Renal cortex interstitium (tissue), 11 donors: ENCODE measurements at regions not wholly inside any gene's neighbourhood (a gene's known extent, or its start where the extent isn't known, plus 50 kb on each side); places are given as distances from the start of the nearest gene placed in this dataset.
"Not testable (repeated sequence)": the region's sequence is repeated elsewhere in the genome, so short reads cannot be mapped to it uniquely, and the experiment has no call there.

Source experiments
- DNase-seq, 11 donors: peaks; one replicate each; pipeline ENCODE4 v3.0.0-alpha.2; 2013; ENCODE audit warnings: low read depth in 9 of 11, low spot score in 4 of 11; ENCODE audit errors: extremely low read depth in 1 of 11

- DNase-seq = no peak
These were observed 340.3 kb upstream of the PDE3A start for GRCh38 chr12:20028033-20028432.

GRCh38 chr12:20030826-20031225 lies 337.5 kb upstream of the PDE3A start:
- no peak for DNase-seq

GRCh38 chr12:20039562-20039961 lies 328.8 kb upstream of the PDE3A start:
- DNase-seq = no peak

DNA sequence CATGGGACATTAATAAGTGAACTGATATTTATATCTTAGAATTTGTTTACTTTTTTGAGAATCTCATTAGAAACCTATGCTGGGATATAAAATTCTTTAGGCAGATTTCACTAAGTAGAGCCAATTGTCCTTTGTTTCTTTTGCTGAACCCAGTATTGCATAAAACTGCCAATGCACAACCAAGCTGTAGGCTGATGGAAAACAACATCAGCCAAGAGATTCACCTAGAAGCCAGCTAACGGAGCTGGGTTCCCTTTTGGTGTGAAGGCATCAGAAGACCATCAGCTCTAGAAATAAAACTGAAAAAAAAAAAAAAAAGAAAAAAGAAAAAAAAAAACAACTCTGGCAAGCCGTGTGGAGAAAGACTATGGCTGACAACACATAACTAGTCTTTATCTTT lies 328.2 kb upstream of the PDE3A start:
- DNase-seq = no peak

DNA sequence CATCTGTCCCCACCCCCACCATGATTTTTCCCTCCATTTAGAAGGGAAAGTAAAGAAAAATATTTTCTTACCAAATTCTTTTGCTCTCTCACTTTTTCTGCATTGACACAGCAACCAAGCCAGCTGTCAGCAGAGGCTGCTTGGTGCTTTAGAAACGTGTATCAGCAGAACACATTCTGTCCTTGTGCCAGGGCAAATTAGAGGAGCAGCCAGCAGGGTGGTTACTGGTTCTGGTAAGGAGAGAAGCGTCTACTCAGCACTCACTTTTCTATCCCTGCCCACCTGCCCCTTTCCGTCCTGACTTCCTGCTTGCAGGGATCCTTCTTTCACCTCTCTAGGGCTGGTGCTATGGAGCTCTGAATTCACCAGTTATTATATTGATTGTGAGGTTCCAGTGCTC lies 327.5 kb upstream of the PDE3A start:
- no peak for DNase-seq

DNA sequence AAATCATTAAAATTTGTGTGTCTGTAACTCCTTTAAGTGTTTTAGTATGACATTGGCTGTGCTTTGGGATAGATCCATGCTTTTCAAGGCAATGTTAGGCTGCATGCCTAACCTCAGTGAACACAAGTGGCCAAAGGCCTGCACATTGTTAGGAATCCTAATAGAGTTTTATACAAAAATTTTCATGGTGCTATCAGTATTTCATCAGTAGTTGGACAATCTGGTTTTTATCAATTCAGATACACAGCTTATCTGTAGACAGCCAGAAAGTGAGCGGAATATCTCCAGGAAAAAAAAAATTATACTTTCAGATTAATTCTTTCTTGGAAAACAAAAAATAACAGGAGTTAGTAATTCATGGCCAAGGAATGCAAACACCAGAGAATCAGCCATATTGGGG lies 324.0 kb upstream of the PDE3A start:
- no peak for DNase-seq

DNA sequence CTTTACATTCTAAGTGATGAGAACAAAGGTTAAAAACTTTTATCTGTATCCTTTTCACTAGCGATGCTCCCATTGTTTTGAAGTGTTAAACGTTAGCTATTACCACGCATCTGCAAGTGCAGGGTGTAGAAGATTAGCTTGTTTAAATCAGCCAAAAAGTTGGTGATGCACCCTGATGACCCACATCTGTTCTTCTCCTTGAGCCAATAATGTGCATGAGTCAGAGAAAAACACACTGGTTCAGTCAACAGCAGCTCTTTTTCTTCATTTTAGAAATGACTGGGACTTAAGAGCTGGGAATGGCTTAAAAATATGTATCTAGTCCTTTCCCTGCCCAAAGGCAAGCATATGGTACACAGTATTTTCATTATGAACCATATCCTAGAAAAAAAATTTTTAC lies 323.5 kb upstream of the PDE3A start:
- DNase-seq = no peak

DNA sequence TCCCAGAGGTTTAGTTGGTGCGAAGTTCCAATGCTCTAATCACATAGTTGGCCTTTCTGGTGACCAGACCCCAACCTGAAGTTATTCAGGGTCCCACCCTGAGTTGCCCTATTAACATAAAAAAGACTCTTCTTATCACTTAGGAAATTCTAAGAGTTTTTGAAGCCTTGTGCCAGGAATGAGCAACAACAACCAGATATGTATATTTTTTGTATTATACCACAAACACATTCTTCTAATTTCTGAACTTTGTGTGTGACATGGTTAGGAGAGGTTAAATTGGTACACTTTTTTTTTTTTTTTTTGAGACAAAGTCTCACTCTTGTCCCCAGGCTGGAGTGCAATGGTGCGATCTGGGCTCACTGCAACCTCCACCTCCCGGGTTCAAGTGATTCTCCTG lies 320.4 kb upstream of the PDE3A start:
- DNase-seq = no peak

DNA sequence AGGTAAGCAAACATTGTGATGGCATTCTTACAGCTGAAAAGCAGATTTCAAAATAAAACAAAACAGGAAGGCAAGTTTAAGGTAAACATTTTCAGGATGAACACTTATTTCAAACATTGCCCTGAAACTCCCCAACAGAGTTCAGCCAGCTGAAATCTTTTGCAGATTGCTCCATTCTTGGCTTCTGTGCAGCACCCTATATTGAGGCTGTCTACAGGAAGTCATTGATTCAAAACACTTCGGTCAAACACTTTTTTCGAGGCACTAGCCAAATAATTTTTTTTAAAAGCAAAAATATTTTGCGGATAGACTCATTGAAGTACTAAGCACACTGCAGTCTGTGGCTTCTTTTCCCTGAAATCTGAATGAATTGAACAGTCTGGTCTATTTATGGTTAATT lies 318.1 kb upstream of the PDE3A start:
- DNase-seq = no peak

DNA sequence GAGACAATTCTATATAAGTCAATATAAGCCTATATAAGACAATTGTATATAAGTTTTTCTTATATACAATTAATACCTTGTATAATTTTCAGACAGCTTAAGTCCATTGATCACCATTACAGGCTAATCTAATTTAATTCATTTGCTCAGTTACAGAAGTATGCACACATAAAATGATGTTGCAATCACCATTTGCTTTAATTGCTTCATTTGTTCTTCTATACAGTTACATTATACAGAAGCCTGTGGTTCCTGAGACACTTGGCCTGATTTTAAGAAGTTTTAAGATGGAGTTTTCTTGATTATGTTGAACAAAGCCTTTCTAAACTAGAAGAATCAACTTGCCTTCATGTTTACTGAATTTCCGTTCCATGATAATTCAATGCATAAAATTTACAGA lies 314.6 kb upstream of the PDE3A start:
- no peak for DNase-seq

DNA sequence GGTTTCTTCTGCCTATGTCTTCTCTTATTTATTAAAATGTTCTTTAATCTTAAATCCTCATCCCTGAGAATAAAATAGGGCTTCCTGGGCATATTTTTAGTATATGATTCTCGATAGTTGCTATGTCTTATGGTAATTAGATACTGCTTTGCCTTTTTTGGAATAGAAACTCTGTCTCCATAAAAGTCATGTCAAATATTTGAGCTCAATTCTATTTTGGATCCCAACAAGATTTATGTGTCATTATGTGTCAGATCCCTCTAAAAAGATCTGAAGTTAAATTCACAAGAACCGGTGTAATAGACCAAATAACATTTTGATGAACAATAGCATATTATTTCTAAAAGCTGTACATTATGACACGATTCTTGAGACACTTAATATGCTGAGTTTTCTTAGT lies 312.5 kb upstream of the PDE3A start:
- no peak for DNase-seq

- DNase-seq = no peak
These were observed 310.9 kb upstream of the PDE3A start for GRCh38 chr12:20057398-20057797.

DNA sequence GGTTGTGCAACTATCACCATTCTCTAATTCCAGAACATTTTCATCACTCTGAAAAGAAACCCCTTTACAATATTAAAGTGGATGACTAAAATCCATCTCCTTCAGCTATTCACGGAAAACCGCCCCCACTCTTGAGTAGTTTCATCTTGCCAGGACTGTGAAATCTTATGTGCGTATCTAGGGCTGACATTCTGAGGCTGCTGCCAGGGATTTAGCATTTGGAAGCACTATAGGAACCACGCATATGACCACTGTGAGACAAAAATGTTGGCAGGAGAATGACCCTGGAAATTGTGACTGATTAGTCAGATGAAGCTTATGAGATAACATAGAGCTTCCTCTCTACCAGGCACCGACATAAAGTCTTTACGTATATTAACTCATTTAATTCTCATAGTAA lies 305.2 kb upstream of the PDE3A start:
- DNase-seq = no peak

DNA sequence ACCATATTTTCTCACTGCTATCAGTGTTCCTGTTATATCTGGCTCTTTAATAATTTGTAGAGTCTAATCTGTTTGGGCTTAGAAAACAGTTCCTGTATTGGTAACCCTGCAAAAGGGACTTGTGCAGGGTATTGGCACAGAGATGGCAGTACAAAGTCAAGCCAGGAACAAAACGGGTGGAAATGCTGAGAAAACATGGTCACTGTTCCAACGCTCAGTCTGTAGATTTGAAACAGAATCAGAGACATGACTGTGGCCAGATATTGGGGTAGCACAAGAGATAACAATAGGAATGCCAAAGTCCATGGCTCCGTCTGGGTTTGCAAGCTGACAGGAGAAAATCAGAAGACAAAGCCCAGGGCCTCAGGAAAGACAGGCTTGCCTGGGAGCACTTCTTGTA lies 290.7 kb upstream of the PDE3A start:
- no peak for DNase-seq

GRCh38 chr12:20089077-20089476 lies 279.3 kb upstream of the PDE3A start:
- DNase-seq = no peak

GRCh38 chr12:20093190-20093810 lies 275.0 kb upstream of the PDE3A start:
- DNase-seq = not testable (repeated sequence)

- no peak for DNase-seq
These were observed 271.9 kb upstream of the PDE3A start for GRCh38 chr12:20096430-20096829.

DNA sequence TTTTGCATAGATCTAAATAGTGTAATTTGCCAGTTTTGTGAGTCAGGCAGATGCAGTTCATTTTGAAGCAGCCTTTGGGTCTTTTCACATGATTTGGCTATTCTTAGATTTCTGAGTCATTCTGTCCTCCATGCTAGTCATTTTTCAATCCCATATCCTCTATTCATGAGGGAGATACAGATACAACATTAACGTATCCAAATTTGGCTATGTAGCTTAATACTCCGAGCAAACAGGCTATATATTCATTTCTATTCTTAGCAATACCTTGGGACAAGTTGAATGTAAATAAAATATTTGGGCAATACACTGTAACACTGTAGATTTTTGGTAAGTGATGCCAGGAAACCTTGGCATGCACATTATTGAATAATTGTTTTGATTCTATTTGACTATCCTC lies 270.7 kb upstream of the PDE3A start:
- no peak for DNase-seq

- DNase-seq = peak in 1 of 11 donors; percentile 5
These were observed 268.7 kb upstream of the PDE3A start for GRCh38 chr12:20099395-20100183.

DNA sequence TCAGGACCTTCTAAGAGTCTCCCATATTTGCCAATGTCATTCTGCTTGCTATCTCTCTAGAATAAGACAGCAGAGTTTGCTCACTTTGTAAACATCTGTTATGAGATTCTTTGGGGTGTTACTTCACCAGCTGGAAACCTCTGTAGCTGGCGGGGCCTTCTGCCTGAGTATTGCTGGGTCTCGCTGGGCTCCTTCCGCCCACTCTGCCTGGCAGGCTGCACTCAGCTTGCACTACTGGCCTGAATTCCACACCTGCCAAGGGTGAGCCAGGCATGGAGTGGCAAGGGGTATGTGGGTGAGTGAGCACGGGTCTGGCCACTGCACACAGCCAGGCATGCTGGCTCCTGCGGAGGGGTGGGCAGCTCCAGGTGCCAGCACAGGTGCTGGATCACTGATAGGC lies 267.3 kb upstream of the PDE3A start:
- no peak for DNase-seq

DNA sequence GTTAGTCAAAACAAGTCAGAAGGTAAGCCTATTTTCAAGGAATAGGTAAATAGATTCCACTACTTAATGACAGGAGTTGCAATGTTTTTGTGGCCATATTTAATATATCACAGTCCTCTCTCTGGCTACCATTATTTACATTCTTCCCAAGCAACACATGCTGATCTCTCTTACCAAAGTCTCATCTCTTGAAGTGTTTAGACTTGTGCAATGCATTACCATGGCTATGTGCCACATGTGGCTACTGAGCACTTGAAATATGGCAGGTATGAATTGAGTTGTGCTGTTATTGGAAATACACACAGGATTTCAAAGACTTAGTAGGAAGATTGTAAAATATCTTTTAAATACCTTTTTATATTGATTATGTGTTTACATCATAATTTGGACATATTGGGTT lies 262.4 kb upstream of the PDE3A start:
- no peak for DNase-seq
